Right lobe of liver (tissue), 4 donors: ENCODE measurements at regions not wholly inside any gene's neighbourhood (a gene's known extent, or its start where the extent isn't known, plus 50 kb on each side); places are given as distances from the start of the nearest gene placed in this dataset.

Experiments
- CTCF ChIP-seq, 4 donors: fragments of 200-600 bp in 3 of 4; fragments of 450-650 bp in 1 of 4; IDR thresholded peaks; one replicate each; pipeline versions ENCODE4 v1.5.1 to v1.8.0; 2016 to 2022; ENCODE audit warnings: antibody characterized with exemption in 4 of 4, mild to moderate bottlenecking in 2 of 4
- POLR2A ChIP-seq: fragments of 450-650 bp; IDR thresholded peaks from one replicate; pipeline ENCODE4 v1.6.1; 2017; ENCODE audit warnings: antibody characterized with exemption, mild to moderate bottlenecking
- donor health status: DM: no; HTN: no; CAD: no.
- donor health status: DM: no; HTN: no; CAD: no.
- donor health status: DM: no; HTN: yes; CAD: no.

GRCh38 chr9:105079457-105079856 is 151.5 kb upstream of the ABCA1 start:
- TF ChIP-seq CTCF (IDR thresholded peaks at IDR 0.05) (no peak), POLR2A (no peak)
